ENCODE measurements at regions not wholly inside any gene's neighbourhood (a gene's known extent, or its start where the extent isn't known, plus 50 kb on each side); places are given as distances from the start of the nearest gene placed in this dataset.
"Not testable (repeated sequence)": the region's sequence is repeated elsewhere in the genome, so short reads cannot be mapped to it uniquely, and the experiment has no call there.

DNA sequence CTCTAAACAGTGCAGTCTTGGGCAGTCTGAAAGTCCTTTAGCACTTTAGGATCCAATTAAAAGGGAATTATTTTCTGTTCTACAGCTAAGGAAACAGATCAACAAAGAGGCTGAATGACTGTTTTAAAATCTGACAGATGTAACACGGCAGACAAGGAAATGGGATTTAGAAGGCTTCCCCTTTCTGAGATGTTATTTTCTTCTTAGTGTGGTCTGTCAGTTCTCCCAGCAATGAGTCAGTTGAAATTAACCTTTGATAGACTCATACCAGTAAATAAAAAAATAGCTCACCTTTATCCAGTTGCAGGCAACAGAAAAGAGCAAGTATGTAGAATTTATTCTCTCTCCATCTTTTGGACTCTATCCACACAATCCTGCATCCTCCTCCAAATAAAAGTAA, 98.1 kb downstream of the NEDD1 start:
- no peak for DNase-seq

DNA sequence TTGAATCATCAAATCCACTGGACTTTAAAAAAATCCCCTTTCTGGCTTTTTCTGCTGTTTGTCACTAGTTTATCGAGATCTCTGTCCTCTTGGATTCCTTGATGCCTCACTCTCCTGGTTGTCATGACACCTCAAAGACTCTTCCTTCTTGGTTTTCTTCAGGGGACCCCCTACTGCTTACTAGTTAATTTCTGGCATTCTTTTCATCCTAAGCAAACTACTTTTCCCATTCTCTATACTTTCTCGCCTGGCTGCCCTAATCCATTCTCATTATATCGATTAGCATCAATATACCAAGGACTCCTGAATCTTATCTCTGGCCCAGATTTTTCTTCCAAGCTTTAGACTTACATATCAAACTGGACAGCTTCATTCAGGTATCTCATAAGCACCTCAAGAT, 98.6 kb downstream of the NEDD1 start:
- DNase-seq, result no peak

DNA sequence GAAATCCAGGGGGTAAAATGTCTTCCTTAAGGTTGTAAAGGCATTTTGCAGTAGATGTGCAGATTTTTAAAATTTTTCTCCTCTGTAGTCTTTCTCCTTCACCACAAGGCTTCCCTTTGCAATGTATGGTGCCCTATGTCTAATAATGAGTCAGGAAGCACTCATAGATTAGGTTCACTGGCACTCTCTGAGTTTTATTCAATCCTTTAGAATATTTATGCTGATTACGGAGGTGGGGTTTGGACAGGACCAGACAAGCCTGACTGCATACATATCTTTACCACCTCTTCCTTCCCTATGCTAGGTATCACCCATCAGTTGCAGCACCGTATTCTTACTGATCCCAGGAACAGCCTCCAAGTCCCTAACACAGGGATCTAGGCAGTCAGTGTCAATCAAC, 99.5 kb downstream of the NEDD1 start:
- no peak for DNase-seq

DNA sequence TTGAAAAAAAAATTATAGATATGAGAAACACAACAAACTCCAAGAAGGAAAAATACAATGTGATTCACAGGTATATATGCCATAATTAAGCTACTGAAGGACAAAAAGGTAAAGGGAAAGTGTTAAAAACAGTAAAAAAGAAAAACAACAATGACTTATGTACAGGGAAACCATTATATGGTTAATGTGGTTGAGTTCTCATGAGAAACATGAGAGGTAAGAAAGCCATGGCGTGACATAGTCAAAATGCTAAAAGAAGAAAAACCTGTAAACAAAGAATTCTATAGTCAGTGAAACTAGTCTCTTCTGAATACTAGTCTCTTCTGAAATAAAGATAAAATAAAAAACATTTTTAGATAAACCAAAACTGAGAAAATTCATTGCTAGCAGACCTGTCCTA, 109.1 kb downstream of the NEDD1 start:
- DNase-seq, result no peak

DNA sequence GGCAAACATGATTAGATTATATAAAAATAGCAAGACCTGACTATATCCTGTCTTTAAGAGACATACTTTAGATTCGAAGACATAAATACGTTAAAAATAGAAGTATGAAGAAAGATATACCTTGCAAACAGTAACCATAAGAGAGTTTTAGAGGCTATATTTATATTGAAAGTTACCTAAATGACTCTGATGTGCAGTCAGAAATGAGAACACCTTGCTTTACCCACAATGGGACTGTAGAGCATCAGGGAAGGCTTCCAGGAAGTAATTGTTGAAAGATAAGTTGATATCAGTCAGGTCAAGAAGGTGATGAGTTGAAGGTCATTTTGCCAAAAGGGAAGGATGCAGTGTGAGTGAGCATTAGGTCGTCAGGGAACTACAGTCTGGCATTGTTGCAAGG, 110.2 kb downstream of the NEDD1 start:
- no peak for DNase-seq

DNA sequence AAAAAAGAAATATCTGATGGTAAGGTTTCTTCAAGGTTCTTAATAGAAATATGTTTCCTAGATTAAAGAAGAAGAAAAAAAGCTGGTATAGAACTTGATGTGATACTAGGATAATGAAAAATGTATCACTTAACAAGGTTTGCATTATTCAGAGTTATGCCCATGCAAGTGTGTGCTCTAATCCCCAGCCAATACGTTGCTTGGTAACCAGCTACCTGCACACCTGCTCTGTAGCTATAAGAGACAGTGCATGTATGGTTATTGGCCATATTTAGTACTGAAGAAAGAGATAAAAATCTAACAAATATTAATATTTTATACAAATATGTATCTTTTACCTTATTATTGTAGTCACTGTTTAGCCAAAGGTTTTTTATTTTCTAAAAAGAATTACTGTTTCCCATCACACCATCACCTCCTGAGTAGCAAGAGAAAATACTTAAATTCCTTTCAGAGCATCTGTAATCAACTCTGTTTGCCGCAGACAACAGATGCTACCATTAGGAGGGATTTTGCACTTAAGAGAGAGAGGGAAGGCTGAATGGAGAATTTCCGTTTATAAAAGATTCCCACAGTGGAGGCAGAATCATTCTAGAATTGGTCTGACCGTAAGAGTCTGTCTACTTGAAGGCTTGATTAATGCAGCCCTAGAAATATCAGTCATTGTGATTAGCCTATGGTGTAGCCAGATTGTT, 115.6 kb downstream of the NEDD1 start:
- DNase-seq, result no peak

DNA sequence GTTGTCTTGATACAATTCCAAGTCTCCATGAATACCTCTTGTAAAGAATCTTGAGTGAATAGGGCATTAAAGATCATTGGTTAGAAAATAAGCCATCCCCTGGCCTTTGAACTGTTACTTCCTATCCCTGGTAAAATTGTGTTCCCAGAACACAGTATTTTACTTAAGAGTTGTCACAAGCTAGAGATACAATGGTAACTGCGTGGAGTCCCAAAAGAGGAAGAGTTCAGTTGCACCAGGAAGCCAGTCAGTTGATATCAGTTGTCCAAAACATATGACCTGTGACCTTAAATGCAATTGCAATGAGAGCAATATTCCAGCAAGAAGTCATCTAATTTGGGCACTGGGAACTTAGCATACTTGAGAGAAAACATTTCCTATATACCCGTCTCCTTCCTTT, 117.3 kb downstream of the NEDD1 start:
- DNase-seq, result no peak

DNA sequence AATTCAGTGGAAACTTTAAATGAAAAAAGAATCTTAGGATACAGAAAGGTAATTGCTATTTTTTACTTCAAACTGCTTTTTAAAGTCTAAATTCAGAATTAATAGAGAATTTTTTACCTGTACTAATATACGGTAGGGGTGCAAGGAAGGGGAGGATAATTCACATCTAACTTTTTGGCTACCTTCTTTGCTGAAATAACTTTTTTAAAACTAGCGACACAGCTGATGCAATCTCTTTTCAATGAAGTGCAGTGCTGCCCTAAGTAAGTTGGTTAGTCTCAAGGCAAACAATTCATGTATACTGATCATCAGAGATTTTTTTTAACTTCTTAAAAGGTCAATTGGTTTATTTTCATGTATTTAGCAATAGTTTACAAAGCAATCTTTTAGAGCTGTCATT, 119.8 kb downstream of the NEDD1 start:
- no peak for DNase-seq

DNA sequence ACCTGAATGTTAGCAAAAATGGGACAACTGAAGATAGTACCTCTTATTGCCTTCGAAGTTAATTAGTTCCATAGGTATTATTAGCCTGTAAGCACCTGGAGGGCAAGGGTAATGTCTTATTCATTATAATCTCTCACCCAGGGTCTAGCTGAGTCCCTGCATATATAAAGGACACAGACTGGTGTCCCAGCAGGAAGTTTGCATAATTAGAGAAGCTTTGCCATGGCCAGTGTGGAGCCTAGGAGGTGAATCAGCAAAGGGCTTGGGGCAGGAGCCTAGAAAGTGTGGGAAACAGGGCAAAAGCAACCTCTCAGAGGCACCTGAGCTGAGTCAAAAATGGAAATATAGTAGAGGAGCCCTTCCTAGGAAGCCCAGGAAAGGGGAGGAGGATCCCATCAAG, 120.4 kb downstream of the NEDD1 start:
- DNase-seq, result no peak

DNA sequence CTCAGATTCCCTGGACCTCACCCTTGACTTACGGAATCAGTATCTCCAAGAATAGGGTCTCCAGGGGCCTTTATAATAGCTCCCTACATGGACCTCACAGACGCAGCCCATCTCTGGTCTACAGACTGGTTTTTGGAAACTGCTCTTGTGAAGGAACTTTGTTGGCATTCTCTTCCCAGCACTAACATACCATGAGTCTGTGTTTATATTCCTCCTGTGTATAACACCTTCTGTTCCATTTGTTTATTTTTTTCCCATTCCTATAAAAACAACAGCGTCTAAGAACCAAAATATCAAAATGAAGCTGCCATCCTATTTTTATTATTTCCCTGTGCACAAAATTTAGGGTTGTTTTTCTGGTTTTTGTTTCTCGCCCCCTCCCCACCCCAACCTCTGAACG, 131.1 kb downstream of the NEDD1 start:
- no peak for DNase-seq

DNA sequence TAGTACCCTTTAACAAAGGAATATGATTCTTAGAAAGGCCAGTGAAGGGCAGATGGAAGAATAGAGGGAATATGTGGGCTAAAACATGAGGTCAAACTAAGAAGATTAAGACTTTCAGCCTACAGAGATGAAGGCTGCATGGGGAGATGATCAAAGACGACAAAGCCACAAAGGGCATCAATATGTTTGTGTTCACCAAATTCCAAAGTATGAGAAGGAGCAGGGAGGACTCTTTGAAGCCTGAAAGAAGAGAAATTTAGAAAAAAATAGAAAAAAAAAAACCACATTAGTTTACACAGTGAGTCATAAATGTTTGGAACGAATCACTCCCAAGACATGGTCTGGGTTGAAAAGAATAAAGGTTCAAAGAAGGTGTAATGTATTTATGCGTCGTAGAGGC, 131.8 kb downstream of the NEDD1 start:
- DNase-seq, result no peak

DNA sequence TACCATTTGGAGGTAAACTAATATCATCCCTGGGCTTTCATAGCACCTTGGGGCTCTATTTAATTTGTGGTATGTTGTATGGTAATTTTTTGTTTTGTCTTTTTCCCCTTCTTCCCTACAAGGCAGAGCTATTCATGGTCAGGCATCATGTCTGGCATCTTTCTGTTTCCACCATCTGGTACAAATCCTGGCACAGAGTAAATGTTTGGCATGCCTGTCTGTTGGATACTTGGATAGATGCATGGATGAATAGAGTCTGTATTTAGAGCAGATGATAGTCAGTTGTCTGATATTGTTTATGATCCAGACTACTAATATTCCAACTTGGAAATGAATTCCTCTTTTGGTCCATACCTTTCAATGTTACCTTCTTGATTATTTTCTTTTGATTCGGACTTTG, 139.8 kb downstream of the NEDD1 start:
- DNase-seq, result no peak

DNA sequence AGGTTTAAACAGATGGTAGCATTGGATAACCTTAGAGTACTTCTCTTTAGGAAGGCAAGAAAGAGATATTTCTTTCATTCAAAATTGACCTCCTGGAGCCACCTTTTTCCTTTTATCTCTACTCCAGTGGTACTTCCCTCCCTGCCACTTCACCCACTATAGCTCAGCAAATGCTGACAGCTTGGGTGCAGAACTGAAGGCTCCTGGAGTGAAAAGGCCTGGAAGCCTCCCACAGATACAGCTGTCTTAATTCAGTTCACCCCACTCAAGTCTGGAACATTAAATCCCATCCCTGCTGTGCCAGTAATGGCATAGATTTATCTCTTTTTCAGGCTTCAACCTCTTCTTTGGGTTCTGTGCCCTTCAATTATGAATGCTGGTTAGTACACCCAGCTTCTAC, 140.3 kb downstream of the NEDD1 start:
- DNase-seq, result no peak

DNA sequence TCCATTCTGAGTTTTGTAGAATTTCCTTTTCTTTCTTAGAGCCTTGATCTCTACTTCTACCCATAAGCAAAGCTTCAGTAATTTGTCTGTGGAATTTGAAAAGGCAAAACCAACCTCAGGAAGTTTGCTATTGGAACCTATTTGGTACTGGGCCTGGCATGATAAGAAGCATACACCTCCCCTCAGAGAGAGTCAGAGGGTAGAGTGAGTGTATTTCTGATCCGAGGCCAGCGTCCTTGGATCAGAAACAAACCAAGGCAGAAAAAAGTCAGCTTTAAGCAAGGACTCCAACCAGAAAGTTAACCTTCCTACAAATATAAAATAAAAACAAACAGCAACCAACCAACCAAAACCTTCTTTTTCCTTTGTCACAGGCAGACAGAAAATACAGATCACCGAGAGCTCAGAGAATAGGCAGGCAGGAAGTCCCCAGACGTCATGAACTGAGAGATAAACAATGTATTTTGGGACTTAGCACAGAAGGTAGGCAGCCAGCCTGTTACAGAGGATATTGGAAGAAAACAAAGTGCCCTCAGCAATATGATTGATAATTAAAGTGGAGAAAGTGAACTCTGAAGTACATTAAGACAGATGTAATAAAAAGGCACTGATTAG, 141.5 kb downstream of the NEDD1 start:
- DNase-seq, result no peak

DNA sequence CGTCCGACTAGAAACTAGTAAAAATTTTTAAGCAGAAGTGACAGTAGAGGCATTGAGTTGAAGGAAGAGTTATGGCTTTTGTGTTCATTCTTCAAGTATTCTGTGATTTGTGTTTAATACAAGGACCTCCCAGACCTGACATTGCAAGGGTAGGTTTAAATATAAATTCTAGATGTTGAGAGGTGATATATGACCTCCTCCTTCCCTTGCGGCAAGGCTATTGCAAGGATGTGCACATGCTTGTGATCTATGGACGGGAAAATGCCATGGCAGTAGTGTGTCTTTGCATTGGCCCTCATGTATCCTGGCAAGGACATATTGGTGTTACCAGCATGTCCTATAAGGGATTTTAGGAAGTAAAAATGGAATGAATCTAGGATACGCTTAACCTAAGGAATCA, 143.5 kb downstream of the NEDD1 start:
- no peak for DNase-seq

DNA sequence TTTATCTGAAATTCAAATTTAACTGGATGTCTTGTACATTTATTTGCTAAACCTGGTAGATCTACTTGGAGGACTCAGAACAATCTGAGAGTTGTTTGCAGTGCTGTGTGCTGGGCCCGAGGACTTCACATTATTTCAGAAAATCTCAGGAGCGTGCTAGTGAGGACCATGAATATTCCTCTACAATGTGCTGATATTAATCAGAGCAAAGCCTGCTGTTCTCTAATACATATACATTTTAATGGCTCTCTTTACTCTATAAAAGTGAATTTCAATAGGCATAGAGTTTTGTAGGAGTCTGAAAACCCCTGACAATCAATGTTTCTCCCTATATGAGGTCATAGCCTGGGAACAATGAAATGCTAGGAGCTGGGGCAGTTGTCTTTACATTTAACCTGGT, 144.3 kb downstream of the NEDD1 start:
- DNase-seq, result no peak

DNA sequence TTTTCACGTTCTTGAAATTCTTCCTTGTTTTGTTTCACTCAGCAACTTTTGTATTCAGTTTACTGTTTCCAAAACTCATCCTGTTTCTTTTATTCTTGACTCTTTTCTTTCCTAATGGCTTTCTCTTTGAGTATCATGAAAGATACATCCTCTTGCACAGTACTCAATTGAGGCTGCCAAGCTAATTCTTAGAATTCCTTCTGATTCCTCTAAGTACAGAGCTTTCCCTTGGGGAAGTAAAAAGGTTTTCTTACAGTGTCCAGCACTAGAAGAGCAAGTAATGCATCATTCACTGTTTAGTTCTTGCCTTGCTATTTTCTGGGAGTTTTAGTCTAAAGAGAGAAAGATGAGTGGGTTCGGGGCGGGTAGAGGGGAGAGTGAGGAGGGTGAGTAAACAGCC, 154.1 kb downstream of the NEDD1 start:
- DNase-seq, result no peak

DNA sequence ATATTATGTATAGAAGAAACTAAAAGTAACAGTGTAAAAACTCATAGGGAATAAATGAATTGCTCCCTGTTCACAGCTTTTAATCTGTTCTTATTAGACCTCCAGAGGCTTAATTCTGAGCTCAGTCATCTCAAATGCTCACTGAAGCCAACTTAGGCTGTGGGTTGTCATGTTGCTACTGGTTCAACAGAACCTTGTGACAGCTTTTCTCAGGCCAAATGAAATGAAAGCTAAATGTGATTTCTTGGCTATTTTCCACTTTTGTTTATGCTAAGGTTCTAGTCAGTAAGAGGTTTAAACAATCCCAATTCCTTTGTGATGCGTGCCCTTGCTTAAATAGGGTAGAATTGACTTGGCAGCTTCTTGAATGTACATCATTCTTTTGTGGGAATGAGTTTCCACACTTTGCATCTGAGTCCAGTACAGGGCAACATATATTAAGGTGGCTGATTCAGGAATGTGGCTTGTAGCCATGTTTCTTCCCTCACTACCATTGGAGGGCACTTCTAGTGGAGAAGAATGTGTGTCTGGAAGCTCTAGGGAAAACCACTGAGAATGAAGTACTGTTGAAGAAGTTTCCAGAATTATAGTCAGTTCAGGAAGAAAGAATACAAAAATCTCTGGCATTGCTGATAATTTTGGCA, 156.4 kb downstream of the NEDD1 start:
- DNase-seq, result no peak

DNA sequence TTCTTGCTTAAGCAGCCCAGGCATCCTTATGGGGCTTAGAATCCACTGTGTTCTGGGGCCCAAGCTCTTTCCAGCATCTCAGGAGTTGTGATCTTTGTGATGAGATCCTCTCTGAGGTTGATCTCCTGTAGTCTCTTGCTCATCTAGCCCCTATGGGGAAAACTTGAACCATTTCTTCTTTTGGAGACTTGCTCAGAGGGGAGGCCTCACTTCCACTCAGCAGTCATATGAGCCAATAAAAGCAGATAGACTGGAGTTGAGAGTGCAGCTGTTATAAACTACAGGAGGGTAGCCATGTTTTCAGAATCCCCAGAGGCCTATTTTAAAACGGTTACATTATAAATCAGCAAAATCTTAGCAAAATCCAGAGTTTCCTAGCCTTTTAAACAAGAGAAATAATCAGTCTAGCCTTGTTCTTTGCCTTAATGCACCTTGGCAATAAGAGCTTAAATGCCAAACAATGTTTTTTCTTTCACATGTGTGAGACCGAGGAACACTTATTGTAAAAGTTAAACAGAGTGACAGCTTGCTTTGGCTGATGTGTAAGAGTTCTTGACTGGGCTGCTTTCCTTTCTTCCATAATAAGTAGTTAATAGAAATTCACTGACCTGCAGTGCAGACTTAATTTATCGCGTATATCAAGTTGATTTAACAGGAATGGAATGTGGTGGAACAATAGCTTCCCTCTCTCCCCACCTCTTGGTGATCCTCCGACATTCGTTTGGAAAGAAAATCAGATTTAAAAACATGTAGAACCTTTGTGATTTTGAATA, 168.3 kb downstream of the NEDD1 start:
- DNase-seq, result no peak

DNA sequence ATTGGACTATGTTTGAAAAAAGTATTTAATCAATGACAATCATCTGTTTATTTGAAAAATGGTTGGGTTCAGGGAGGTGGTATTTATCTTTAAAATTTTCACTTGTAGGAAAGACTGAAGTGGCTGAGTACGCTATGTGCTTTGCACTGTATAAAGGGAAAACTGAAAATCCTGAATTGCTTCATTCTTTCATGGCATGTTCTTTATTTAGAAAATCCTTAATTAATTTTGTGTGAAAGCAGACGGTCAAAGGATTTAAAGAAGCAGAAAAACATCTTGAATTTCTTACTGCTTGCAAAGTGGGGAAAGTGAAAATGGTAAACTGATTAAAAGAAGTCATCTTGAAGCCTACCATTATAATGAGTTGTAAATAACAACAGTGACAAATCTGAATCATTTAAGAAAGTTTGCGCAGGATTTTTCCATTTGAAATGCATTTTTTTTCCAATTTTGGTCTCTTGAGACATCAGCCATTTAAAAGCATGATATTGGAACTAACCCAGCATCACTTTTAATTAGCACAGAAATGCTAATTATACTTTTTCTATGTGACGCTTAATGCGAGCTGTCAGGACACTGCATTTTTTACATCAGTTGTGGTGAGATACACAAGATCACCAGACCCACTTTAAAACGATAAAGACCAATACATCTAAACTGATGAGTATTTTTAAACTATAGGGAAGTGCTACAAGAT, 169.0 kb downstream of the NEDD1 start:
- no peak for DNase-seq

DNA sequence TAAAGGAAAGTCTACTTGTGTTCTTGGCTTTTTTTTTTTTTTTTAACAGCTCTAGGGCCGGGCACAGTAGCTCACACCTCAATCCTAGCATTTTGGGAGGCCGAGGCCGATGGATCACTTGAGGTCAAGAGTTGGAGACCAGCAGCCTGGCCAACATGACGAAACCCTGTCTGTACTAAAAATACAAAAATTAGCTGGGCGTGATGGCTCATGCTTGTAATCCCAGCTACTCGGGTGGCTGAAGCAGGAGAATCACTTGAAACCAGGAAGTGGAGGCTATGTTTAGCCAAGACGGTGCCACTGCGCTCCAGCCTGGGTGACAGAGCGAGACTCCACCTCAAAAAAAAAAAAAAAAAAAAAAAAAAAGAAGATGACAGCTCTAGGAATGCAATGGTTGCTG, 169.9 kb downstream of the NEDD1 start:
- not testable (repeated sequence) for DNase-seq

DNA sequence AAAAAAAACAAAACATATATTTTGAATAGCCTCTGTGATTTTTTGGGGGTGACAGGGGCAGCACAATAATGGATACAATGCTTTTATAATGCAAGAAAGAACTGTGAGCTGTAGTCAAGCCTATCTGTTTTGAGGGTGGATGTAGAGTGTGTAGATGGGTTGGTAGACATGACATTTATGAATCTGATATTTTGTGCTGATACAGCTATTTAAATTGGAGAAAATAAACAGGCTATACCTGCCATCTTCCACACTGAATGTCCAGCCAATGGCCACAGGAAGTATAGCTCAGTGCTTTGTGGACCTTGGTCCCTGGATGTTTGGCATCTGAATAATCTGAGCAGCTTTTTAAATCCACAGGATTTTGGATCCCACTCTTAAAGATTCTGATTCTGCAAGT, 175.0 kb downstream of the NEDD1 start:
- no peak for DNase-seq

DNA sequence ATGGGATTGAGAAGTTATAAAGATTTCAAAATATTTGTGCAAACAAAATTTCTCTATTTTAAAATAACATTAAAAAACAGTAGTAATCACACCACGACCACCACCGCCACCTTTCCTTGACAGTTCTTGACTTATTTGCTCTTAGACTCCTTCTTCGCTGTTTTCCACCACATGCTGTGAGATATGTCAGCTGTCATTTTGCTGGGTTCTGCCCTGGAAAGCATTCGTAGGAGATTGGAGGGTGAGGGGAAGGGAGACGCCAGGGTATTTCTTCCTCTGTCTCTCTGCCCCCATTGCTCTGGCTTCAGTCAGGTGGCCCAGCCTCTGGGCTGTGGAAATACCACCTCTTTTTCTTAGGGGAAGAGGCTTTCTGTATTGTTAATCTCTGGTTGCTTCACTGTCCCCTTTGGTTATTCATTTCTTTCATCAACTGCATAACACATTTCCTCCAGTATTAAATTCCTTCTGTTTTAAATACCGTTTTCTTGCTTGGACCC, 186.2 kb downstream of the NEDD1 start:
- no peak for DNase-seq

All from NCI-H226 (cell line).